GM12892 (cell line): ENCODE measurements at regions not wholly inside any gene's neighbourhood (a gene's known extent, or its start where the extent isn't known, plus 50 kb on each side); places are given as distances from the start of the nearest gene placed in this dataset.

Source experiments
- POLR2A ChIP-seq: IDR thresholded peaks from 2 replicates; pipeline ENCODE4 v1.6.1; 2011; ENCODE audit warnings: low read depth, low read length, control low read depth
- POLR2AphosphoS5 ChIP-seq: IDR thresholded peaks from 2 replicates; pipeline ENCODE4 v1.6.1; 2011; ENCODE audit warnings: low read depth, low read length, control low read depth
- TAF1 ChIP-seq: IDR thresholded peaks from 2 replicates; pipeline ENCODE4 v1.6.1; 2011; ENCODE audit warnings: low read depth, mild to moderate bottlenecking, control low read depth, low read length, borderline replicate concordance

DNA sequence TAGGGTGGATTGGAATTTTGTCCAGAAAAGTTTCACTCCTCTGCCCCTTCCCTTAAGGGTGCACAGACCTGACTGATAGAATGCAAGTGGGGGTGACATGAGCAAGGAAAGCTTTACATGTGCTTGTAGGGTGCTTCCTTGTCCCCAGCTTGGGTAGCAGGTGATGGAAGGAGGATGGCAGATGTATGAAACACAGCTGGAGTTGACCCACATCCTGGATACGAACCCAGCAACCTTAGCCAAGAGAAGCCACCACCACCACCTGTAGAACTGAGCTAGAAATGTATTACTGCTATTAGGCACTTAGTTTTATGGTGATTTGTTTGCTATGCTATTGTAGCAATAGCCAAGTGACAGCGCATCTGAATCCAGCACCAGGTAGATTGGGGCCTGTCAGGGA is 227.4 kb downstream of the HS3ST1 start:
- no peak for TF ChIP-seq POLR2A
- no peak for TF ChIP-seq POLR2AphosphoS5
- TF ChIP-seq TAF1, result no peak
